Ovary (tissue), 7 donors: ENCODE measurements at regions not wholly inside any gene's neighbourhood (a gene's known extent, or its start where the extent isn't known, plus 50 kb on each side); places are given as distances from the start of the nearest gene placed in this dataset.

Source experiments
- DNase-seq, 5 donors: peaks; one replicate each; pipeline ENCODE4 v3.0.0-alpha.2; 2019 to 2020
- H3K27ac ChIP-seq, 2 donors: fragments of 200-600 bp; one replicate each; pipeline versions ENCODE4 v1.5.1 to v1.8.0; 2019 to 2022
- H3K27me3 ChIP-seq: fragments of 200-600 bp; one replicate; pipeline ENCODE4 v1.8.0; 2022
- H3K36me3 ChIP-seq: fragments of 200-600 bp; sonication (generic); one replicate; pipeline ENCODE4 v1.5.1; 2019
- H3K4me1 ChIP-seq: one replicate; pipeline ENCODE4 v1.8.1; 2013; ENCODE audit warnings: mild to moderate bottlenecking, moderate library complexity; ENCODE audit not compliant: insufficient read depth
- H3K4me3 ChIP-seq: fragments of 200-600 bp; sonication (generic); one replicate; pipeline ENCODE4 v1.5.1; 2017
- H3K9me3 ChIP-seq, 2 donors: fragments of 200-600 bp in 1 of 2; sonication (generic) in 1 of 2; one replicate each; pipeline versions ENCODE4 v1.5.1 to v1.8.1; 2013 to 2019; ENCODE audit warnings: mild to moderate bottlenecking in 1 of 2, moderate library complexity in 1 of 2
- EP300 ChIP-seq: sonication (generic); formaldehyde crosslinking; IDR thresholded peaks from one replicate; pipeline ENCODE4 v1.6.1; 2017; ENCODE audit warnings: antibody characterized with exemption
- POLR2A ChIP-seq: fragments of 450-650 bp; IDR thresholded peaks from one replicate; pipeline ENCODE4 v1.6.1; 2017; ENCODE audit warnings: antibody characterized with exemption, mild to moderate bottlenecking, moderate library complexity
- WGBS, 3 donors: extraction: QIAGEN DNeasy Blood & Tissue Kit in 1 of 3; methylation state at CpG; one replicate each; pipeline versions ENCODE4 v1.1.5 to v1.1.7; 2013 to 2017; 5-methylcytosine and 5-hydroxymethylcytosine counted together
- intact Hi-C, 4 donors: fragments of 100-400 bp; cut with DNase I; formaldehyde crosslinking; loops; one replicate each; pipeline versions ENCODE4 v1.11.0 to v1.15.1; 2022 to 2023
- TF ChIP-seq, protein P1 (sequence below), 3 donors: fragments of 450-650 bp in 2 of 3; fragments of 200-600 bp in 1 of 3; IDR thresholded peaks; one replicate each; pipeline versions ENCODE4 v1.5.1 to v1.8.0; 2016 to 2022; ENCODE audit warnings: antibody characterized with exemption in 3 of 3, mild to moderate bottlenecking in 1 of 3
- donor health status: DM: no; HTN: no; CAD: no; lungs with moderate emphysema.
- donor health status: DM: no; HTN: no; CAD: no.
- donor health status: Bipolar disorder and iron deficiency.
- donor health status: DM: no; HTN: no; CAD: no.
- donor health status: DM: yes; HTN: yes; CAD: no.

DNA sequence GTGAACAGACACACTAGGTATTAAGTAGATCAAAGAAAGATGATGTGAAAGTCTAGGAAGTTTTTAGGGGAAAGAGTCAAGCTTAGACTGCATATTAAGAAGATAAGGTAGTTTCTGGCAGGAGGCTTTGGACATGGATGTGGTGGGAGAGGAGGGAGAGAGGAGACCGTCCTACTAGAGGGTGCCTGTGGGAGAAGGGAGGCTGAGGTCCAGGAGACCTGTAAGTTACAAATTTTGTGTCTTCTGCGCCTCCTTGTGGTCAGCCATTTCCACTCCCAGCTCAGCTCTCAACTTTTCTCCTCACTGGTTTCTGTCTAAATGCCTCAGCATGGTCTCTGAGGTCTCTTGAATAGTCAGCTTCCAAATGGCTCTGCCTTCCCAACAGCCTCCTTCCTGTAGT, 193.5 kb downstream of the UNC5CL start:
- no peaks in the 10 kb centered on the region for H3K9me3 ChIP-seq
- 28 to 43% (median 35%) methylated on average over 2 of the region's 2 CpGs for WGBS, 3 donors
- intact Hi-C loops: no loop called here
- H3K27me3 ChIP-seq: no peaks in the 10 kb centered on the region
- H3K27ac ChIP-seq: no peak overlapping the region
- peaks cover 3% of the 10 kb centered on the region for H3K4me1 ChIP-seq
- H3K4me3 ChIP-seq: no peak overlapping the region
- DNase-seq: peak; percentile 12 to 38 (median 28)
- TF ChIP-seq, protein P1, sequence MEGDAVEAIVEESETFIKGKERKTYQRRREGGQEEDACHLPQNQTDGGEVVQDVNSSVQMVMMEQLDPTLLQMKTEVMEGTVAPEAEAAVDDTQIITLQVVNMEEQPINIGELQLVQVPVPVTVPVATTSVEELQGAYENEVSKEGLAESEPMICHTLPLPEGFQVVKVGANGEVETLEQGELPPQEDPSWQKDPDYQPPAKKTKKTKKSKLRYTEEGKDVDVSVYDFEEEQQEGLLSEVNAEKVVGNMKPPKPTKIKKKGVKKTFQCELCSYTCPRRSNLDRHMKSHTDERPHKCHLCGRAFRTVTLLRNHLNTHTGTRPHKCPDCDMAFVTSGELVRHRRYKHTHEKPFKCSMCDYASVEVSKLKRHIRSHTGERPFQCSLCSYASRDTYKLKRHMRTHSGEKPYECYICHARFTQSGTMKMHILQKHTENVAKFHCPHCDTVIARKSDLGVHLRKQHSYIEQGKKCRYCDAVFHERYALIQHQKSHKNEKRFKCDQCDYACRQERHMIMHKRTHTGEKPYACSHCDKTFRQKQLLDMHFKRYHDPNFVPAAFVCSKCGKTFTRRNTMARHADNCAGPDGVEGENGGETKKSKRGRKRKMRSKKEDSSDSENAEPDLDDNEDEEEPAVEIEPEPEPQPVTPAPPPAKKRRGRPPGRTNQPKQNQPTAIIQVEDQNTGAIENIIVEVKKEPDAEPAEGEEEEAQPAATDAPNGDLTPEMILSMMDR (IDR thresholded peaks at IDR 0.05): no peak
- no peak for TF ChIP-seq POLR2A
- no peaks in the 10 kb centered on the region for H3K36me3 ChIP-seq

DNA sequence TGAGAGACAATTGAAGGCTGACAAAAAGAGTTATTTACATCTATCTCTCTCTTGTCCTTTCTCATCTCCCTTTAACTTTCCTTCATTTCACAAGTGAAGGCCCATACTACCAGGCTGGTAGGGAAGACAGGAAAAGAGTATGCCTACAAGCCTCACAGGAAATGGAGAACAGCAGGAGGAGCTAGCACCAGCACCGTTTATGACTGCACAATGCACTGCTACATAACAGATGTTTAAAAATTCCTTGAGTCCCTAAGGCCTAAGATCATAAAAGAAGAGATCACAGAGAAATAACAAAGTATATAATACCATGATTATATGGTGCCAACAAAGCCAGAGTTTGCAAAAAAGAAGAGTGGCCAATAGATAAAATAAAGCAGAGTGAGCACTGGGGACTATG, 194.8 kb downstream of the UNC5CL start:
- no peaks in the 10 kb centered on the region for H3K9me3 ChIP-seq
- H3K4me1 ChIP-seq: no peaks in the 10 kb centered on the region
- no peak overlapping the region for H3K27ac ChIP-seq
- no peak overlapping the region for H3K4me3 ChIP-seq
- H3K36me3 ChIP-seq: no peaks in the 10 kb centered on the region
- DNase-seq: no peak
- TF ChIP-seq EP300: no peak
- TF ChIP-seq, protein P1 (IDR thresholded peaks at IDR 0.05): no peak
- no peak for TF ChIP-seq POLR2A
- 13 to 24% (median 17%) methylated on average over 1 of the region's 1 CpG for WGBS, 3 donors
- intact Hi-C loops: no loop called here
- no peaks in the 10 kb centered on the region for H3K27me3 ChIP-seq

GRCh38 chr6:40841721-40842120, 197.3 kb downstream of the UNC5CL start:
- intact Hi-C loops: no loop called here
- no peaks in the 10 kb centered on the region for H3K9me3 ChIP-seq
- no peaks in the 10 kb centered on the region for H3K27me3 ChIP-seq
- whole genome bisulfite sequencing, 3 donors: 94 to 97% (median 95%) methylated on average over 2 of the region's 2 CpGs
- no peak overlapping the region for H3K27ac ChIP-seq
- no peaks in the 10 kb centered on the region for H3K36me3 ChIP-seq
- no peak overlapping the region for H3K4me3 ChIP-seq
- no peak for TF ChIP-seq POLR2A
- TF ChIP-seq, protein P1 (IDR thresholded peaks at IDR 0.05): no peak
- no peaks in the 10 kb centered on the region for H3K4me1 ChIP-seq
- DNase-seq: no peak

DNA sequence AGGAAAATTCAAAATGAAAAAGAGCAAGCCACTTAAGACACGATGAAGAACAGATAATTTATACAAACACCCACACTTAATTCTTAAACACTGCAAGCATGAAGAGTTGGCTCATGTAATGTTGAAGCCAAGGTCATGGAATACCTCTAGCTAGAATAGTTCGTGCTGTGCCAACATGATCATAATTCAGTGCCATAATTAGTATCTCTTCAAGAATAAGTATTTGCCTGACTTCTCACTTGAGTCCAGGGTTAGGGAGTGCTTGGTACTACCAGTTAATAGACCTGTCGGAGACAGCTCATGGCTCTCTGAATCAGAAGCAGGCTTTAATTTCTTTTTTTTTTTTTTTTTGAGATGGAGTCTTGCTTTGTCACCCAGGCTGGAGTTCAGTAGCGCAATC, 206.3 kb downstream of the UNC5CL start:
- DNase-seq: no peak
- WGBS, 3 donors: 50 to 54% (median 53%) methylated on average over 4 of the region's 4 CpGs
- intact Hi-C loops: no loop called here

More for the DNA sequence above, 206.3 kb downstream of the UNC5CL start:
- H3K4me1 ChIP-seq: no peaks in the 10 kb centered on the region
- no peak for TF ChIP-seq POLR2A
- no peak for TF ChIP-seq EP300
- TF ChIP-seq, protein P1 (IDR thresholded peaks at IDR 0.05): no peak
- no peaks in the 10 kb centered on the region for H3K36me3 ChIP-seq
- no peaks in the 10 kb centered on the region for H3K9me3 ChIP-seq
- H3K4me3 ChIP-seq: no peak overlapping the region
- no peak overlapping the region for H3K27ac ChIP-seq
- H3K27me3 ChIP-seq: no peaks in the 10 kb centered on the region
